Activated naive CD4-positive, alpha-beta T cell treated with Interleukin-2 at 50 U/mL for 16 hours (primary cell): ENCODE measurements at regions not wholly inside any gene's neighbourhood (a gene's known extent, or its start where the extent isn't known, plus 50 kb on each side); places are given as distances from the start of the nearest gene placed in this dataset.

Experiments used
- DNase-seq: peaks from one replicate; pipeline ENCODE4 v3.0.0-alpha.2; 2020

DNA sequence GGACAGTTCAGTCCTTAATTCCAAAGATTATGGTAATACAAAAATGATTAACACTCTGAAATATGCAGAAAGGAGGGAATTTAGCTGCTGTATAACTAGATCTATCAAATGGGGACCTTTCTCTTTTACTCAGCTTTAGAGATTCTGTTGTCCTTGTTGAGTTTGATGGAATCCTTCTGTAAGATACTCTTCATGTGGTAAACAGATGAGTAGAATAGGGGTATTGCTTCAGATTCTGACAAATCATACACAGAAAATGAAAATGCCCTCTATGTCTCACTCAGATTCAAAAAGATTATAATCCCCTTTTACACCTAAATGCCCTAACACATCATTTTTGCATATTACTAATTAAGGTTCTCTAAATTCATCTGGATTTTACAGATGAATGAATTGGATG, 50.7 kb downstream of the ARHGAP35 start:
- no peak for DNase-seq

DNA sequence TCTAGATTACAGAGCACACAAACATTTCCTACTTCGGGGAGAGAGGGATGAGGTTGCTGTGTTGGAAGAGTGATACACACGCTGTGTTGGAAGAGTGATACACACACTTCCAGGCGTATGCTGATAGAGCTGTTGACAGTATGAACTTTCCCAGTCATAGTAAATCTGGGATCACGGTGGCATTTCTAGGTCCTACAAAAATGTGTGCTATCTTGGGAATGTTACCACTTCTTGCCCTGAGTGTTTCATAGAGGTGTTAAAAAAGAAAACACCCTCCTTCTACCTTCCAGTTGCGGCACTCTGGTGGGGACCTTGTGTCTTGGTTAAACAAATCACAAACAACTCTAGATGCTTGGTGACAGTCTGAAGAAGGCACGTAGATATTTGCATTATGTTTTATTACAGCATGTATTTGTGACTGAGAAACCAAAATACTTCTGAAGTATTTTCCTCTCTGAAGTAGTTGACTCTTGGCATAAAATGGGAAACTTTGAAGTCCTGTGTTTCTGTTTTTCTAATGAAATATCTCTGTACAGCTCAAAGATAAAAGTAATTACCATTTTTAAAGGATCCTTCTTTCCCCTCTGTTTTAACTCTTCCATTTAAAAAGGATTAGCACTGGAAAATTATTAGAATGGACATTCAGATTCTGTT, 52.5 kb downstream of the ARHGAP35 start:
- DNase-seq: no peak

DNA sequence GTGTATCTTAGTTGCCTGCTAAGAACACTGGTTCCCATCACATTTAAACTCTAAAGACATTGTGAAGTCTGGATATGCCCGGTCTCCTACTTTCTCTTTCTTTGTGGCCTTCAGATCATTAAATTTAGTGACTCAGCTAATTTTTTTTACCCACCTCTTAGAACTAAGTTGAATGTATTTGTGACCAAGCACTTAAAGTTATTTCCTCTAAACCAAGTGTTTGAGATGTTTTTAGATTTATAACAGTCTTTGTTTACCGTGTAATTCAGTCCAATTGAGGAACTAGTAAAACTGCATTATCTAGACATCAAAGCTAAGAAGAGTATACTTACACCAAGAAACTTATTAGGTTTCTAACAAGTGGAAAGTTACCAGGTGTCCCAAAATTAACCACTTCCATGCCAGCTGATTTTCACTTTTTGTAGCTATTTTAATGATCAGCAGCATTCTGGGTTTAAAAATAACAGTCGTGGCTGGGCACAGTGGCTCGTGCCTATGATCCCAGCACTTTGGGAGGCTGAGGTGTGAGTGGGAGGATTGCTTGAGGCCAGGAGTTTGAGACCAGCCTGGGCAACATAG, 53.1 kb downstream of the ARHGAP35 start:
- DNase-seq: no peak

DNA sequence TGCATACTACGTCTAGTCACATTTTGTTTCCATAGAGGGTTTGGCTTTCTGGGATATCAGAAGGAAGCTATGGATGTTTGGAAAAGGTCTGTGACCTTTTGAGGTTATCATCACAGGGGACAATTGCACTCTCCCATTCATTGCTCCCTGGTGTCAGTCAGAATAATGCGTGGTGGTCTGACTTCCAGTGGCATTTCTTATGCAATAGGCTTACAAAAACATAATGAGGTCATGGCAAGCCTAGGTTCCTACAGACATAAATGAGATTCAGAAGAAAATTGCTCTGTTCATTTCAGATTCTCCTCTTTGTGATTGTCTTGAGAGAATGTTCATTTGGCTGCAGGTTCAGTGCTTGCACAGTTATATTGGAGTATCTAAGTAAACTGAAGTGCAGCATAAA, 54.6 kb downstream of the ARHGAP35 start:
- no peak for DNase-seq

DNA sequence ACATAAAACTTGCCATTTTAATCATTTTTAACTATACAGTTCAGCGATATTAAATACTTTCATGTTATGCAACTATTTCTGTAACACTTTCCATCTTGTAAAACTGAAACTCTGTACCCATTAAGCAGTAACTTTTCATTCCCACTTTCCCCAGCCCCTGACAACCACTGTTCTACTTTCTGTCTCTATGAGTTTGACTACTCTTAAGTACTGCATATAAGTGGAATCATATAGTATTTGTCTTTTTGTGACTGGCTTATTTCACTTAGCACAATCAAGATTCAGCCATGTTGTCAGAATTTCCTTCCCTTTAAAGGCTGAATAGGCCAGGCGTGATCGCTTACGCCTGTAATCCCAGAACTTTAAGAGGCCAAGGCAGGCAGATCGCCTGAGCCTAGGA, 56.2 kb downstream of the ARHGAP35 start:
- DNase-seq: no peak

DNA sequence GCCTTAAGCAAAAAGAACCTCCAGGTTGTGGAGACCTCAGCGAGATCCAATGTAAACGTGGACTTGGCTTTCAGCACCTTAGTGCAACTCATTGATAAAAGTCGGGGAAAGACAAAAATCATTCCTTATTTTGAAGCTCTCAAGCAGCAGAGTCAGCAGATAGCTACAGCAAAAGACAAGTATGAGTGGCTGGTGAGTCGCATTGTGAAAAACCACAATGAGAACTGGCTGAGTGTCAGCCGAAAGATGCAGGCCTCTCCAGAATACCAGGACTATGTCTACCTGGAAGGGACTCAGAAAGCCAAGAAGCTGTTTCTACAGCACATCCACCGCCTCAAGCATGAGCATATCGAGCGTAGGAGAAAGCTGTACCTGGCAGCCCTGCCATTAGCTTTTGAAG, 58.5 kb downstream of the ARHGAP35 start:
- DNase-seq: no peak

DNA sequence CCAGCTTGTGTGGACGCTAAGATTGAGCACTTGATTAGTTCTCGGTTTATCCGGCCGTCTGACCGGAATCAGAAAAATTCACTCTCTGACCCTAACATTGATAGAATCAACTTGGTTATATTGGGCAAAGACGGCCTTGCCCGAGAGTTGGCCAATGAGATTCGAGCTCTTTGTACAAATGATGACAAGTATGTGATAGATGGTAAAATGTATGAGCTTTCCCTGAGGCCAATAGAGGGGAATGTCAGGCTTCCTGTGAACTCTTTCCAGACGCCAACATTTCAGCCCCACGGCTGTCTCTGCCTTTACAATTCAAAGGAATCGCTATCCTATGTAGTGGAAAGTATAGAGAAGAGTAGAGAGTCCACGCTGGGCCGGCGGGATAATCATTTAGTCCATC, 59.6 kb downstream of the ARHGAP35 start:
- DNase-seq: no peak

DNA sequence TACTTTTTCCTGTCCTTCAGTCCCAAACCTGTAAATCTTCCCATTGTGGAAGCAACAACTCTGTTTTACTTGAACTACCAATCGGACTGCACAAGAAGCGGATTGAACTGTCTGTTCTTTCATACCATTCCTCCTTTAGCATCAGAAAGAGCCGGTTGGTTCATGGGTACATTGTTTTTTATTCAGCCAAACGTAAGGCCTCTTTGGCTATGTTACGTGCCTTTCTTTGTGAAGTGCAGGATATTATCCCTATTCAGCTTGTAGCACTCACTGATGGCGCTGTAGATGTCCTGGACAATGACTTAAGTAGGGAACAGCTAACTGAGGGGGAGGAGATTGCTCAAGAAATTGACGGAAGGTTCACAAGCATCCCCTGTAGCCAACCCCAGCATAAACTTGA, 60.3 kb downstream of the ARHGAP35 start:
- DNase-seq: no peak

DNA sequence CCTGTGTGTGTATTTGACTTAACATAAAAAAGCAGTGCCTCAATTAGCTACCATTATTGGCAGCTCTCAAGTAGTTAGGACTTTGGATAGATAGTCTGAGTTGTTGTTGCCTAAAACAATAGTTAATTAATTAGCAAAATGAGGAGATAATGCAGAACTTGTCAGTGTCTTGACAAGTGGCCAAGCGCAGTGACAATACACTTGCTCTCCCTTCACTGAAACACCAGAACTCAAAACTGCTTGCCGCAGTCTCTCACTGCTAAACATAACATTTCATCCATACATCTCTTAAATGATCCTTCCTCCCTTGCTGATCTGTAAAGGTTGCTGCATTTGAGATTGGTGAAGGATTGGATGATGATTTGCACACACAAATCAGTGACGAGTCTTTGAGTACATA, 61.7 kb downstream of the ARHGAP35 start:
- no peak for DNase-seq

DNA sequence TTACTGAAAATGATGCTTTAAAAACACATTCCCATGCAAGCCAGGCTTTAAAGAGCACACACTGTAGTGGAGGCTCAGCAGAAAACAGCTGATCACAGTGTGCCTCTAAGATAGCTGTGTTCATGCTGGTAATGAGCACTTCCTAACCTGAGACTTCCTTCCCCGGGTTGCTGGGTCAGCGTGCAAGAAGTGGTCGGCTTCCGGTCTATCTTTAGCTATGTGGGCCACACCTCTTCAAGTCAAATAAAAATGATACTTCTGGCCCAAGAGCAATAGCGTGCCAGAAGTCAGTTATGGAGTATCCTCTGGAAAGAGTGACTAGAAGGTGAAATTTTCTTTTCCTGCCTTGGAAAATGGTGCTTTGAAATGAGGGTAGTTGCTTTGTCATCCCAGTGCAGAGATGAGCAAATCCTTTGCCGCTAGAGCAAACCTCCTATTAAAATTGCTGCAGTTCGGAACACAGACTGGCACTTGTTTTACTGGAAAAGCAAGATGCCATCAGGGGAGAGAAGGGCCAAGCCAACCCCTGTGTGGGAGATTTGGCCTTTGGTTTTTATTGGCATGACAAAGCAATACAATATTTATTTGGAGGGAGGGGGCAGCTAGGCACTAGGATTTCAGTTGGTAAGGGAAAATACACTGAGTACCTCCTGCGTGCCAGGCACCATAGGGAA, 64.2 kb downstream of the ARHGAP35 start:
- peak; percentile 15 for DNase-seq

DNA sequence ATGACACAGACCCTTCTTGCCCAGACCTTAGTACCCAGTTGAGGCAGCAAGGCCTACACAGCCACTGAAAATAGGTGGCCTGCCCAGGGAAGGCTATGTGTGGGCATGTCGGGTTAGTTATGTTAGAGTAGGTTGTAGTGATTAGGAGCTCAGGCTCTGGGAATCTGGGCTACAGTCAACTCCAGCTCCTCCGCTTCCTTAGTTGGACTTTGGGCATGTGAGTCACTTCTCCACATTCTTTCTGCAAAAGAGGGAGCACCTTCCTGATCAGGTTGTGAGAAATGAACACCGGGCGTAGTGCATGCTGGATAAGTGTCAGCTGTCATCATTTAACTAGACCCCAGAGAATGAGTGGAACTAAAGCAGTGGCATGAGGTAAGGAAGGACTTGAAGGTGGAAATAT, 64.8 kb downstream of the ARHGAP35 start:
- no peak for DNase-seq

DNA sequence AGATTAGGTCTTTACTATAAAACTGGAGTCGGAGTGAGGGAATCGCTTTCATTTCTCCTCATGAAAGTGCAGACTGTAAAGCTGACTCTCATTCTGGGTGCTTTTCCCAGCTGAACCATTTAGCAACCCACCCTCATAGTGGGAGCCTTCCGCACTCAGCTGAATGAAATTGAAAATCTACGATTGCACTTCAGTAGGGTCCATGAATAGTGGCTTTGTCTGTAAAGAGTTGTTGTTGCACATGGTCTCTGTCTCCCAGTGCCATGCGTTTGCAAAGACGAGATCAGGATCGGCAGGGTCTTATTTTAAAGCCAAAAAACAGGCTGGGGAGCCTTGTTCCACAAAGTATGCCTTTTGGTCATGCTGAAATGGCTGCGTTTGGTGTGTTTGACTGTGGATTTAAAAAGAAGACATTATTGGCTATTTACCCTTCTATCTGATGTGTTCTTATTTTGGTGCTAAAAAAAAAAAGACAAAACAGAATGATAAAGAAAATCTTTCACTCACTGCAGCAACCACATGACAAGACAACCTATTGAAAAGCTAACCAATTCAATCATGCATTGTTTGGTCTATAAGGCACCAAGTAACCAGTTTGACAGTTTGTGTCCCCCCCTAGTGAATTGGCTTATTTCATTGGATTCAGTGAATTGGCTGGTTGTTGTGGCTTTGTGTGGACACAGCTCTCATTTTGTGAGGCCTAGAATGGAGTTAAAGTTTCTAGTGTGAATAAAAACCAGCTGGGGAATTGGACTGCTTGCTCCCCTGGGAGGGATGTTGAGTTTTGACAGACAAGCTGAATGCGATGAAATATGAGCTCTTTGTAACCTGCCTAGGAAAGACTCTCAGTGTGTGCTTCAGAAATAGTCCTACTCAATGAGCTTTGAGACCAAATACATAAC, 65.6 kb downstream of the ARHGAP35 start:
- DNase-seq: no peak

DNA sequence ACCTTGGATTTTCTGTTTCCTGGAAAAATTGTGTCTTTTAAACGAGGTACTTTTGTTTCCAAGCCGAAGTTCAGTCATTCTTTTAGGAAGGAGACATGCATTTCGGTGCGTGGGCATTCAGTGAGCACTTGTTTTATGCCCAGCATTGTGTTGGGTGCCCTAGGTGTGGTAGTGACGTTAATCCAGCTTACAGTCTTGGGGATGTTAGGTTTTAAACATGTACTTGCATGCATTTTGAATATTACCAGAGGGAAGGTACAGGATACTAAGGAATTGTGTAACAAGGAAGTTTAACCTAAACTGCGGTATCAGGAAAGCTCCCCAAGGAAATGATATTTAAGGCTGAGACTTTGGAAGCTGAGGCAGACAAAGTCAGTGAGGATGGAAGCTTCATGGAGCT, 66.3 kb downstream of the ARHGAP35 start:
- DNase-seq: no peak

DNA sequence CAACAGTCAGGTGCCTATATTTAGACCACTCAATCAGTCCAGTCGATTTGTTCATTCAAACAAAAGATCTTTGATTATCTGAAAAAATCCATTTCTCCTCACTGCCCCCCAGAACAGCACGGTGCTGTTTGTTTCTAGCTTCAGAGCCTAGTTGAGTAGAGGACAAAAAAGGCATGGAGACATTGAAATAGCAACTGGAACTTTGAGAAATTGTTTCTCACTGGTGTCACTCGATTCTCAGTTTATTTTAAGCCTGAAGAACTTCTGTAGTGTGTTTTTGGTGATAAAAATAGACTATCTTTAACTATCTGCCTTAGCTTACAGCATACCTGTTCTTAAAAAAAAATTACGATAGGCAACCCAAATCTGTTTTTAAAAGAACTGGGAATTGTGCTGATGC, 67.1 kb downstream of the ARHGAP35 start:
- no peak for DNase-seq

DNA sequence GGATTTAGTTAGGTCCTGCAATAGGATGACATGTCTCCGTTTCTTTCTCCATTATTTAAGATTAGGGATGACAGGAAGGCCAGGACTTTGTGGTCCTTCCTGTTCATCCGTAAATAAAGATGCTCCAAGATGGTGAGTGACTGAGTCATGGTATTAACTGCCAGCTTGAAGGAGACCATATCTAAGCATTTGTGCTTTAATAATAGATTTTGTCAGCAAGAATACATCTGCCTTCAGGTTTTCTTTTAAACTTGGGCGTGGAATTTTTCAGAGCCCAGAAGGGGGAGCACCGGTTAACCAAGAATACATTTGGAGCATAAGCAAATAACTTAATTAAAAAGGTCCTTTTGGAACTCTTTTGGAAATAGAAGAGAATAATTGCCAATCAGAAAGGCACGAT, 68.2 kb downstream of the ARHGAP35 start:
- DNase-seq: no peak

DNA sequence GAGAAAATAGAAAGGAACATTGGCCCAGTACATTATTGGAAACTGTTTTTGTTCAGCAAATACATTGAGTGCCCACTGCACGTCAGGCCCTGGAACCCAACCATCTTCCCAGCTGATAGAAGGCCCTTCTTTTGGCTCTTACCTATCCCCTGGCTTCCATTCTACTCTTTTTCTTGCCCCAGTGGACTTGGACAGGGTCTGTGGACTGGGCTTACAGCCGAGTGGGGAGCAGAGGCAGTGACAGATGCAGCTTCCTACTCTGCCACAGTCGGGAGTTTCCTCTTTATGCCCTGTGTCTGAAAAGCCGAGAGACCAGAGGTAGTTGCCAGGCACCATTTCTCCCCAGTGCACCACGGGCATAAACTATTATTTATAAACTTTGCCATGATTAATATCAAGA, 70.4 kb downstream of the ARHGAP35 start:
- no peak for DNase-seq

DNA sequence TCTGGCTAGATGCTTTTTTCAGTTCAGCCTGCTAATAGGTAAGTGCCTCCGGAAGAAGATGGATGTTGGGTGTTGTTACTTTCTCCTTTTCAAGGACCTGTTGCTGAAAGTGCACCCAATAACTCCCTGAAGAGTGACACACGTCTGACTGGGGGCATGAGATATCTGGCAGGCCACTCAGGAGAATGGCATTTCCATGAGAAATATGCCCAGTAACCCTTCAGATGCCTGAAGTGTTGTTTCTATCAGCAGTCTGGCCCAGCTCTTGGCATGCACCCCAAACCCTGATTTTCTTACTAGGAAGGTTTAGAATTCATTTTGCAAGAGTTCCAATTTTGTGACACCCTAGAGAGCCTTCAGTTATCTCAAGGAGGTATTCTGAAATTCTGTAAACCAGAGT, 71.5 kb downstream of the ARHGAP35 start:
- DNase-seq: no peak

DNA sequence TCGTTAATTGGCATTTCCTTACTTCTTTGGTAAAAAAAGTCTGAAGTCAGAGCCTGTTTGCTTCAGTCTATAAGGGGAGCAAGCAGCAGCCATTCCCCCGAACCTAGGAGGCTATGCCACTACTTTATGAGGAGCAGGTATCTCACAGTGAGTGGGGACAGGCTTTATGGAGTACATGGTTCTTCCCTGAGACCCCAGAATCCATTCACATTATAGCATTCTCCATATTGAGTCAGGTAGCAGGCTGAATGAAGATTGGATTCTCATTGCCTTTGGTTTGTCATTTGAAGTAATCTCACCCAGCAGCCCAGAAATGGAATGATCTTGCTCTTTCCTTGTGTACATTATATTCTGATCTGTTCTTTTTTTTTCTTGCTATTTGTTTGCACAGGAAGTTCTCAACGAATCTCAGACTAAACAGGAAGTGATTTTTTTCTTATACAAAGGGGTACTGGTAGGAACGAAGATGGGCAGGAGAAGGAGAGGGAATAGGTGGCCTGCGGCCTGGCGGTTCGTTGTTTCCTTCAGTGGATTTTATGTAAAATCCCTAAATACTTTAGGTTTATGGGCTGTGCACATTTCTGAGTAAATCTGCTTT, 74.4 kb downstream of the ARHGAP35 start:
- no peak for DNase-seq

DNA sequence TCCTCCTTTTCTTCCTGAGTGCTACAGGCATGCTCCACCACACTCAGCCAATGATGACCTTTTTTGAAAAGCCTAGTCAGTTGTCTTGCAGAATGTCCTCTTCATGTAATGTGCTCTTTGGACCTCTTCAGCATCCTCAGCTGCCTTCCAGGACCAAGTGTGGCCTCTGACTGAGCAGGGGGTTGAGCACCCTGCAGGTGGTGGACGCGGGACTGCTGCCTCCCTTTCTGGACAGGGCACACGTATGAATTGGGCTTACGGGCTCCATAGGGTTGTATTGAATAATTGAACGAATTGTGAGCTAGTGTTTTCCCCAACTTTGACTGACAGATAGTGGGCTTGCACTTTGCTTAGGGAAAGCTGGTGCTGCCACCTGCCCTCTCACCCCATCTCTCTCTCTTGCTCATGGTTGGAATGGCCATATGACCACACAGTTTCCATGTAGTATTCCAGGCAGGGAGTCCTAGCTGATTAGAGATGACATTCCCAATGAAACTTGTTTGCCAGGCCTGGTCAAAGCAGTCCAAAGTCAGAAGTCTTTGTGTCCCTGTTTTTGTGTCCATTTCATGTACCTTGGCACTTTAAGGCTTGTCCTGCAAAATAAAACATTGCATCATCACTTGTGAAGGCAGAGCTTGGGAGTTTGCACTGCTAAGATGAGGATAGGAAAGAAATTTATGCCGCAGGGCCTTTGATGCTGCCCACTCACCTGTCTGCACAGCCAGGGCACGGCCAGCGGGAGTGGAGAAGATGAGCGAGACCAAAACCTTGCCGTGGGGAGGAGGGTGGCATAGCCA, 76.3 kb upstream of the NPAS1 start:
- no peak for DNase-seq

DNA sequence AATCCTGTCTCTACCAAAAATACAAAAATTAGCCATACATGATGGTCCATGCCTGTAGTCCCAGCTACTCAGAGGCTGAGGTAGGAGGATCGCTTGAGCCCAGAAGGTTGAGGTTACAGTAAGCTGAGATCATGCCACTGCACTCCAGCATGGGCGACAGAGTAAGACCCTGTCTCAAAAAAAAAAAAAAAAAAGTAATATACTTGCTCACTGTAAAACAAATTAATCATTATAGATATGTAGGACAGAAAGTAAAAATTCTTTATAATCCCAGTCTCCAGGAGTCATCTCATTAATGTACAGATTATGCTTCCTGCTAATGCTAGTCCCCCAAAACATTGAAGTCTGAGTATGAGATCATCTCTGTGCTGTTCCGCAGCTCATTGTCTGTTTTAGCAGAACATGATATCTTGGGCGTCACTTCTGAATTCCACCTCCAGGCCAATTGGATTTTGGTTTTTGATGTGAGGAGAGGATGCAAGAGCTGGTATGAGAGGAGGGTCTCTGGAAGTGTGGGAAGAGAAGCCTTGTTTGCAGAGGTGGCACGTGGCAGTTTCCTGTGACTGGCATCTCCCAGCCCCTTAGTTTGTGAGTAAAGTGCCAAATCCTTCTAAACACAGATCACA, 75.4 kb upstream of the NPAS1 start:
- no peak for DNase-seq

DNA sequence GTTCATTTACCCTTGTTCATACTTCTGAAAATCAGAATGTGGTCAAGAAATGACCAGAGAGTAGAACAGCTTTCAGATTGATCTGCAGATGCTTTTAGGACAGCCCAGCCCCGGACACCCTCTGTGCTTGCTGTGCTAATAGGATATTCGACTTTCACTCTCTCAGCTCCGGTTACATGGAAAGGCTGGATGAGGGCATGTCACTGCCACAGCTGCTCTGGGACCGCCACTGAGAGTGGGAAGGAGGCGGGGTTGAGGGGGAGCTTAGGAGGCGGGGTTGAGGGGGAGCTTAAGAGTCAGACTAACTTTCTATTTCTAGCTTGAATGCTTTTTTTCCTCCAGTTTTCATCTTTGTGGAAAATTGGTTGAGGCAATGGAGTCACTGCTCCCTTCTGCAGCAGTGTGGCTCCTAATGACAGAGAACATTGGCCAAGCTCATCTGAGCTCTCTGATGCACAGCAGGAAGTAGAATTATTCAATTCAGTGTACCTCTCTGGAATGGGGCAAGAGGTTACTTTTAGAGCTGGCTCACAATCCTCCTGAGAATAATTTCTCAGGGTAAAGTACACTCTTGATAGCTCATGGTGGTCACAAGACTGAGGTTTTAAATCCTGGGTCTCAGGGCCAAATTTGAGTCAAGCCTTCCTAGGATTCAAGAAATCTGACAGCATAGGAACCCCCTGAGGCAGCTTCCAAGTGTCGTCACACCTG, 74.6 kb upstream of the NPAS1 start:
- no peak for DNase-seq
